Iris pigment epithelial cell (primary cell): ENCODE measurements at regions not wholly inside any gene's neighbourhood (a gene's known extent, or its start where the extent isn't known, plus 50 kb on each side); places are given as distances from the start of the nearest gene placed in this dataset.
A peak's percentile ranks its signal among the peaks of the same experiment; 100 is the strongest.
"Not testable (repeated sequence)": the region's sequence is repeated elsewhere in the genome, so short reads cannot be mapped to it uniquely, and the experiment has no call there.

Source experiments
- DNase-seq: peaks from one replicate; pipeline ENCODE4 v3.0.0-alpha.2; 2011; ENCODE audit warnings: low read depth

DNA sequence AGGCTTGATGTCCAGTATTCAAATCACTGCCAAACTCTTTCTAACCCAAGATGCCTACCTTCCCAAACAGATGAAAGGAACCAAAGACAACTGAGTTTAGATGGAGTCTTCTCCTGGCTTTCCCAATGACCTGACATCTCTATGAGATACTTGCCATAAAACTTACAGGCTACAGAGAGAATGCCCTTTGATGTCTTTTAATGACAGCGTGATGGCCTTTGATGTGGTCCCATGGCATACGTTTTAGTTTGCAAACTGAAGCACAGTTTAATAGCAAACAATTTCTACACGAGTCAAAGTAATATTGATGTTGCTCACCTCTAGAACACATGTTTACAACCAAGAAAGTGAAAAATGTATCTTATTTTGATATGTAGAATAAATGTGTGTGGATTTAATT lies 73.2 kb downstream of the ZIC4 start:
- no peak for DNase-seq

DNA sequence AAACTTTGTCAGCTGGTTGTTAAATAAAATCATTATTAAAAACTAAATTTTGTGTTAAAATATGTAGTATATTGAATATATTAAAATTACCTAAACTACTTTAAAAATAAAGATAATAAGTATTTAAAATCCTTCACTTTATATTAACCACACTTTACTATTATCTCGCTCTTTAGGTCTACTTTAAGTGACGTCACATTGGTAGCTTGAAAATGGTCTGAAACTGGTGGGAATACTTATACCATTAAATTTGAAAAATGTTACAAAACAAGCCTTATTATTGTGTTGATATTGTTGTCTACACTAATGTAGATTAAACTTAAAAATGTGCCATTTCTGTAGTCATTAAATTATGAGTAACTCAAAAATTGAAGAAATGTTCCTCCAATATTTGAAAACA lies 77.6 kb downstream of the ZIC4 start:
- no peak for DNase-seq

DNA sequence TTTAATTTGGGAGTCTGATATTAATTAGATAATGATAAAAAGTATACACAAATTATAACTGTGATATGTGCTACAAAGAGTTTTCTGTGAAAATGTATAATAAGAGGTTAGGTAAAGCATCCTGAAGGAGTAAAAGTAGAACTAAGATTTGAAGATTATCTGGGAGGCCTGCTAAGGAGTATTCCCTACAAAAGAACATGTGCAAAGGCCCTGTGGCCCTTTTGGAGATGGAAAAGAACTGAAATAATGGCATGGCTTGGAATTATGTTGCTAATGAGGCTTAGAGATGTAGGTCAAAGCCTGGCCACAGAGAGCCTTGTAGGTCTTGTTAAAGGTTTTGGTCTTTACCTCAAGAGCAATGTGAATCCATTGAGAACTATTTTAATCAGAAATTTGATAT lies 82.0 kb downstream of the ZIC4 start:
- no peak for DNase-seq

DNA sequence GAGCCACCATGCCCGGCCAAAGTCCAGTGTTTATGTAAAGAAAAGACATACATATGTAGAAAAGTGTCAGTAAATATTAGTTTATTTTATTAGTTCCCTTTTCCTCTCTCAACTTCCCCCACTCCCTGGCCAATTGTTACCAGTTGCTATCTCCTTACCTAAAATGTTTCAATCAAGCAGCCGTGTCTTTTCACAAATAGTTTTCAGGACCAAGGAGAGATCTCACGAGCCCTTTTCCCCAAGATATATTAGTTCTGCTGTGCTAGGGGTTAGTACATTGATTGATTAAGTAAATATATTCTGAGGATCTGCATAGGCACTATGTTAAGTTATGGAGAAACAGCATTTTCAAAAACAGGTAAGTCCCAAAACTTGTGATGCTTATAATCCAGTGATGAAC lies 87.4 kb downstream of the ZIC4 start:
- no peak for DNase-seq

DNA sequence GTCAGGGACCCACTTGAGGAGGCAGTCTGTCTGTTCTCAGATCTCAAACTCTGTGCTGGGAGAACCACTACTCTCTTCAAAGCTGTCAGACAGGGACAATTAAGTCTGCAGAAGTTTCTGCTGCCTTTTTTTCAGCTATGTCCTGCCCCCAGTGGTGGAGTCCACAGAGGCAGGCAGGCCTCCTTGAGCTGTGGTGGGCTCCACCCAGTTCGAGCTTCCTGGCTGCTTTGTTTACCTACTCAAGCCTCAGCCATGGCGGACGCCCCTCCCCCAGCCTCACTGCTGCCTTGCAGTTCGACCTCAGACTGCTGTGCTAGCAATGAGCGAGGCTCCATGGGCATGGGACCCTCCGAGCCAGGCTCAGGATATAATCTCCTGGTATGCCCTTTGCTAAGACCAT lies 89.3 kb downstream of the ZIC4 start:
- not testable (repeated sequence) for DNase-seq

DNA sequence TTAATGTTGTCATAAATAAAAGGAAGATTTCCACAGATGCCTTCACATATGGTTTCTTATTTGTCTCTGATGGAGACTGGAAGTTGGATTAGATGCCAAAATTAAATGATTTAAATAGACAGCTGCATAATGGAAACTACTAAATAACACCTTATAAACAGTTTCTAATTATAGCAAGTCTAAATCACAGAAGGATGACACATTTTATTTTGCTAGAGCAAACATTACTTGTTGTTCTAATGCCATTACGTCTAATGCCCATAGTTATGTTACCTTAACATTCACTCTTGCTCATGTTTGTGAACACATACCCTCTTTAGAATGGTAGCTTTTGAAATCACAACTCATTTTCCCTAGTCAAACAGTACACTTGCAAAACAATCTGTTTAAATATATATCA lies 92.8 kb downstream of the ZIC4 start:
- DNase-seq, result no peak

DNA sequence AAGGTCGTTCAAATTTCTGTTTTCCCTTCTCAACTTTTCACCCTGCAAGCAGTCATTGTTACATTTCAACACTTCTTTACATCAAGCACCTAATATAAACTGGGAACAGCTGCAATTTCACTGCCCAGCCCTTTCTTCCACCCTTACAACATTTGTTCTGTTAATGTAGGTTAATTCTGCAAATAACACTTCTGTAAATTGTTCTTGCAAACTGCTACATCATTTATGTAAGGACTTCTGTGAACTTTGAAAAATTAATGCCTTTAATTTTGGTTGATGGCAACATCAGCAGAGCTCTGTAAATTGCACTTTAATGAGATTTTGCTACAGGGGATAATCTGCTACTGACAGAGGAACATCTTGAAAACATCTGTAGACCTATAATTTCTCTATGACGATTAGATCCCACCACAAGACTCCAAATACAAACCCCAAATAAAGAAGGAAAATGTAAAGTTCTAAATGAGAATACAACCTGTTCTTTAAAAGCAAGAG lies 93.5 kb downstream of the ZIC4 start:
- DNase-seq, result no peak

DNA sequence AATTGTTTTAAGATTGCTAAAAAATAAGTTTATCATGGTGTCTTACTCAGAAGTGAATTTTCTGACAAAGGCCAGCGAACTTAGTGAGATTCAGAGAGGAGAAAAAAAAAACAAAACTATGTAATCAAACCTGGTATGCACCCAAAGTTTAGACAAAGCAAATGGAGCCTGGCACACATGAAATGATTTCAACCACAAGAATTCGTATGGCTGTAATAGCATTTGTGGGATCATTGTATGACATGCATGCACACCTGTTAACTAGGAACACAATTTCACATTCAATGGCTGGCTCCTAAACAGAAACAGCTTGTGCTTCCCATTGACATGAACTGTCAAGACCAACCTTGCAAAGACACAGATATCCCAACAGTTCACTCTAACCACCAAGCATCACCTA lies 94.6 kb downstream of the ZIC4 start:
- DNase-seq, result no peak

DNA sequence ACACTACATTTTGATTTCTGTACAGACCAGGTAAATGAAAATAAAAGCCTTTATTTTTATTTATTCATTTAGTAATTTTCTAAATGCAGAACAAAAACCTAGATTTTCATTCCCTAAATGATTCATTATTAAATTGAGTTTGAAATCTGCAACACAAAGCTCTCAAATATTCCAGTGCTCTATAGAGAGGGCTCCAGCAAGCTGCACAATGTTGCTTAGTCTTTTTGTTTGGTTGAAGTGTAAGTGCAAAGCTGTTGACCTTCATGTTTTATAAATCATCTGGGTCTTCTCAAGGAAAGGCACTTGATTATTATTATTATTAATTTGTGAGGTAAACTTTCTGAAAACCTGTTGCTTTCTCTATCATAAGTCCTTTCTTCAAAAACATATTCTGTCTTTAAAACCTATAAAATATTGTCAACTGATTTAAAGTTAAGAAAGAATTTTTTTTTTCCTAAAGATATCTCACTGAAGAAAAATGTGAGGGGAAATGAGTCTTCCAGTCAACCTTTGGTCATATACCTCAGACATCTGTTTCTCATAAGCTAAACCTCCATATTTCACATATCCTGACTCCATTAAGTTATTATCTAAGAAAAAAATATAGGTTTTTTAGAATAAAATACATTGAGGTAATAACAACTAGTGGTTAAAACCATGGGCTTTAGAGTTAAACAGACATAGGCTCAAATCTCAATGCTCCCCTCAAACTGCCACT lies 100.7 kb downstream of the ZIC4 start:
- peak; percentile 70 for DNase-seq

DNA sequence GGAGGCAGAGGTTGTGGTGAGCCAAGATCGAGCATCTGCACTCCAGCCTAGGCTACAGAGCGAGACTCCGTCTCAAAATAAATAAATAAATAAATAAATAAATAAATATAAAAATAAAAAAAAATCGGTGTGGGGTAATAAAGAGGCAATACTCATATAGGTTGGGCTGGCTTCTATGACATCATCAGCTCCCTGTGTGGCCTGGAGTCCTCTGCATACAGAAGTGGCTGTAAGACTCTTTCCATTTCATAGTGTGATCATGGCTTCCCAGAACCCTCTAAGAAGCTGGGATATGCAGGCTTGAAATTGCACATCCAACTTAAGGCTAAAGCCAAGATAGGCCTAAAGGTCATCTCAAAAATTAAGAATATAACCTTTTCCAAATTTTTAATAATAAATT lies 101.6 kb downstream of the ZIC4 start:
- peak; percentile 28 for DNase-seq

DNA sequence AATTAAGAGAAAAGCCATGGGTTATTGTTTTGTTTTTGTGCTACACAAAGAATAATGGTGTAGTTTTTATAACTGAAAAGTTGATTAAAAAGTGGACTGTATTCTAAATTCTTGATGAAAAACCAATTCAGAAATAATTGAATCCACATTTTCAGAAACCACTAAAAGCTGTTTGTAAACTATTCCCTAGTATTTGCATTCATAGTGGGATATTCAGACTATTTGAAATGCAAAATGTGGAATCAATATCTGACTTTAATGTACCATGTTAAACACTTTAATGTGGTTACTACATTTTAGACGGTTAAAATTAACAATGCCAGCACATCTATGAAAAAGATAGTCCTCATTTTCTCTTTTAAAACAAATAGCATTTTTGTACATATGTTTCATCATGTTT lies 104.6 kb downstream of the ZIC4 start:
- no peak for DNase-seq

DNA sequence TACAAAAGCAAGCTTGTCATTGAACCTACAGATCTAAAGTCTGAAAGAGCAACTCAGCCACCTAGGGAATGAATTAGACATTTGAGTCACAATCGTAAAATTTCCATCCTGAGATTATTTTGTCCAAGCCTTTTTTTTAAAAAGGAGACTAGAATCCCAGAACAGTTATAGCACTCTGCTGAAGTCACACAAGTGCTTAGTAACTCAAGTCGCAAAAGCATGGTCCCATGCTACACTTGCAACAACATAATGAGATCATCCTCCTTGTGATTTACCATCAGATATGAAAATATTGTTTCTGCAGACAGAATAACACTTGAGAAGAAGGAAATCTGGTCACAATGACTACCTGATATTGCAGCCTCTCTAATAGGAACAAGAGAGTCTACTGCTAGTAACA lies 106.7 kb downstream of the ZIC4 start:
- peak; percentile 43 for DNase-seq

DNA sequence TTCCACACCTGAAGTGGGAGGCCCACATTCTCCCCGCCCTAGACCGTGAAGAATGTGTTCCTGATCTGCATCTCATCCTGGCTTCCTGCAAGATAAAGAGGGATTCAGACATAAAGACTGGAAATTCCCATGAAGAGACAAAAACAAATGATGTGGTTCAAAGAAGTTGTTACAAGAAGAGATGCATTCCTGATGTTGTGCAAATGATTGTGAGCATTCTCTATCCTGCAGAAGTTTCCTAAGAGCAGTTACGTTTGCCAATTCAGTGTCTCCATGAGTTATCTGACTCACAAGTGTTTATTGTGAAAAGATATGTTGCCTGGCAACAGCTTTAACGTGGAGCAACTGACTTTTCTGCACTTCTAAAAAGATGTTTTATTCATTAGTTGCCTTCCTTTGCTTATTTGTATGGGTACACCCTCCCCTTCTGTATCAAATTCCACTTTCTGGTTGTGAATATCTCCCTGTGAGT lies 107.8 kb downstream of the ZIC4 start:
- DNase-seq, result peak; percentile 99

DNA sequence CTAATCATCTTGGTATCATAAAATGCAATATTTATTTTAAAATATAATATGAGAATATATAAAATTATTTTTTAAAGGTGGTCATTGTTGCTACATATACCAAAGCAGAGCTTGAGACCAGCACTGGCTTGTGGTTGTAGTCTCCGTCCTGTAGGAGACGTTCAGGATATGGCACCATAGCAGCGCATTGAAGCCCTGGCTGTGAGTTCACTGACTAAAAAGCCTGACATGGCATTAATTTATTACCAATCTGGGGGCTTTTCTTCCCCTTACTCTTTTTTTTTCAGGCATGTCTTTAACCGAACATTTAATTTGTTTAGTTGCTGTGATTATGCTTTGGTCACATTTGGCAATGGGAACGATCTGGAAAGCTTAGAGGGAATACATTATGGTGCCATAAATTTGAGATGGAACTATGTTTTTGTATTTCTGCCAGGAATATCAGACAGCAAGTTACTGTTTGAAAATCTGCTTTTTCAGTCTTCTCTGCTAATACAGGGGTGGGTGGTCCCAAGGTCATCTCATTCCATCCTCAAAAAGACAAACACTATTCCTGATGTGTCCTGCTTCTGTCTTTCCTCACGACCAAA lies 108.5 kb downstream of the ZIC4 start:
- DNase-seq, result no peak

DNA sequence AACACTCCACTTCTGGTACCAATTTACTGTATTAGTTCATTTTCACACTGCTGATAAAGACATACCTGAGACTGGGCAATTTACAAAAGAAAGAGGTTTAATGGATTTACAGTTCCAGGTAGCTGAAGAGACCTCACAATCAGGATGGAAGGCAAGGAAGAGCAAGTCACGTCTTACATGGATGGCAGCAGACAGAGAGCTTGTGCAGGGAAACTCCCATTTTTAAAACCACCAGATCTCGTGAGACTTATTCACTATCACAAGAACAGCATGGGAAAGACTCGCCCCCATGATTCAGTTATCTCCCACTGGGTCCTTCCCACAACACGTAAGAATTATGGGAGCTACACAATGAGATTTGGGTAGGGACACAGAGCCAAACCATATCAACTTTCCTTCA lies 119.0 kb downstream of the ZIC4 start:
- DNase-seq, result not testable (repeated sequence)

DNA sequence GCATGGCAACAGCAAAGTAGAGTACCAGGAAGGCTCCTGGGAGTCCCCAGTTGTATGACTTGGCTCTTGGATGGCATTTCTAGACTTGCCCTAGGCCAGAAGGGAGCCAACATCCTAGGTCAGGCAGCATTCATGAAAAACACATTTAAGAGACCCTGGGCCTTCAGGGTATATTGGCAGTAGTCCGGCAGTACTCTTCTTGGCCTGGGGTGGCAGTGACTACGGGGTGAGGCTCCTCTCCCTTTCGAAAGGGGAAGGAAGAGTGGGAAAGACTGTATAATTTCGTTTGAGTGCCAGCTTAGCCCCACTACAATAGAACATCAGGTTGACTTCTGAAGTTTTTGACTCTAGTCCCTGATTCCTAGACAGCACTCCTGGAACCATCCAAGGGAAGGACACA lies 136.4 kb downstream of the ZIC4 start:
- no peak for DNase-seq

DNA sequence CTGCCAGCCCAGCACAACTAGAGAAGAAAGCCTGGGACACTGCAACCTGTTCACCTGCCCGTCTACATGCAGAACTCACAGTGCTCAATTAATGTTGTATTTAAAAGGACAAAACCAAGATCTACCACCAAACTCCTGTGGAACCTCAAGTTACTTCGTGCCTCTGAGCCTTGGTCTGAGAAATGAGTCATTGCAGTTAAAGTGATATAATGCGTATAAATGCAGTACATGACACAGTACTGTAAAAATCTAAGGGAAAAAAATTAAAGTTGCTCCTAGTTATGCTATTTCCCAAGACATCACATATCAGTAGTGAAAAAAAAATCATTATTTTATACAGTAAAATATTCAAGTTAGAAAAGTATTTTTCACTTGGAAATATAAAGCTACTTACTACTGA lies 138.9 kb downstream of the ZIC4 start:
- peak; percentile 7 for DNase-seq

DNA sequence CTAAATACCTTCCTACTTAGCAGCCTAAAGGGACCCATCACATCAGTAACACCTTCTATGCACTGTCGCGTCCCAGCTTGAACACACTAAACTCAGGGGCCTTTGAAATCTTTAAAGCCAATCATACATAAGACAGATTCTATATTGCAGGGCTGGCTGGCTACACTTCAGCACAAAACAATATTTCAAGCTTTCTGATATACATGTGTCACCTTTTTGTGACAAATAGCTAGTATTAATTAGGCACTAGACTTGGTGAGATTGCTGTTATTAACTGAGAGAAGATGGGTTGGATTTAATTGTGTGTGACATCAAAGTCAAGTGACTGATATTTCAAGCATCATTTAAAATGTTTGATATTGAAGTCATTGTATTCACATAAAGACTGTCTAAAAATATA lies 148.4 kb downstream of the ZIC4 start:
- DNase-seq, result no peak

DNA sequence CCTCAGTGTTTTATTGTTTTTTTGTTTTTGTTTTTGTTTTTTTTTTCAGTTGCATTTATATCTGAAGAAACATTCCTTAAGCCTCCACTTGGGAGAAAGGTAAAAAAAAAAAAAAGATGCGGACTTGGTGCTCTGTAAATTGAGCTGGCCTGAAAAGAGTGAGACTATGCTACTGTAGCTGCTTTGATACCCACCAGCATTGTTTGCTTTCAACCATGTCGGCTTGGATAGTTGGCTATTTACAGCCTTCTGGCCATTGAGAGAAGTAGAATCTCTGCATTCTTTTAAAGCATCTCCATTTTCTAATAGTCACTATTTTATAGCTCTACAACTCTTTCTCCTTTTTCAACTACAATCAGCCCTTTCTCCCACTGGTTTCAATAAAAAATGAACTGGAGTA lies 149.6 kb downstream of the ZIC4 start:
- DNase-seq, result no peak

DNA sequence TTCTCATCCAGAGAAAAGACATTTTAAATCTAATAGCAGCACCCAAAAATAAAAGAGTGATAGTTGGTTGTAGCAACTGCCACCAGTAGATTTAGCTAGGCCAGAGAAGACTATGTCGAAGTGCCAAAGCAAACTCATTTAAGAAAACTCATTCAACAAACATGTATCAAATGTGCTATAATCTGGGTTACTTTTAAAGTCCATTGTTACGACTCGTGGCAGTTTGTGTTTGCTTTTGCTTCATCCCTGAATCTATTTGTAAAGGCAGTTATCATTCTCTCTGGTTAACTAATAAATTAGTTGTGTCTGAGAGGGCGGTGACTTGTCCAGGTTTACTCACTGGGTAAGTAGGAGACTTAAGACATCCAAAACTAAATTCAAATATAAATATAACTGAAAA lies 159.4 kb downstream of the ZIC4 start:
- DNase-seq, result no peak

DNA sequence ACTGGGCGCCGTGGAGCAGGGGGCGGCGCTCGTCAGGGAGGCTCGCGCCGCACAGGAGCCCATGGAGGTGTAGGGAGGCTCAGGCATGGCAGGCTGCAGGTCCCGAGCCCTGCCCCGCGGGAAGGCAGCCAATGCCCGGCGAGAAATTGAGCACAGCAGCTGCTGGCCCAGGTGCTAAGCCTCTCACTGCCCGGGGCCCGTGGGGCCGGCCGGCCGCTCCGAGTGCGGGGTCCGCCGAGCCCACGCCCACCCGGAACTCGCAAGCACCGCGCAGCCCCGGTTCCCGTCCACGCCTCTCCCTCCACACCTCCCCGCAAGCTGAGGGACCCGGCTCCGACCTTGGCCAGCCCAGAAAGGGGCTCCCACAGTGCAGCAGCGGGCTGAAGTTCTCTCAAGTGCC lies 160.7 kb downstream of the ZIC4 start:
- DNase-seq, result not testable (repeated sequence)

DNA sequence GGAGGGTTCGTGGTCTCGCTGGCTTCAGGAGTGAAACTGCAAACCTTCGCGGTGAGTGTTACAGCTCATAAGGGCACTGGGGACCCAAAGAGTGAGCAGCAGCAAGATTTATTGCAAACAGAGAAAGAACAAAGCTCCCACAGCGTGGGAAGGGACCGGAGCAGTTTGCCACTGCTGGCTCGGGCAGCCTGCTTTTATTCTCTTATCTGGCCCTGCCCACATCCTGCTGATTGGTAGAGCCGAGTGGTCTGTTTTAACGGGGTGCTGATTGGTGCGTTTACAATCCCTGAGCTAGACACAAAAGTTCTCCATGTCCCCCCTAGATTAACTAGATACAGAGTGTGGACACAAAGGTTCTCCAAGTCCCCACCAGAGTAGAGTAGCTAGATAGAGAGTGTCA lies 161.3 kb downstream of the ZIC4 start:
- not testable (repeated sequence) for DNase-seq

DNA sequence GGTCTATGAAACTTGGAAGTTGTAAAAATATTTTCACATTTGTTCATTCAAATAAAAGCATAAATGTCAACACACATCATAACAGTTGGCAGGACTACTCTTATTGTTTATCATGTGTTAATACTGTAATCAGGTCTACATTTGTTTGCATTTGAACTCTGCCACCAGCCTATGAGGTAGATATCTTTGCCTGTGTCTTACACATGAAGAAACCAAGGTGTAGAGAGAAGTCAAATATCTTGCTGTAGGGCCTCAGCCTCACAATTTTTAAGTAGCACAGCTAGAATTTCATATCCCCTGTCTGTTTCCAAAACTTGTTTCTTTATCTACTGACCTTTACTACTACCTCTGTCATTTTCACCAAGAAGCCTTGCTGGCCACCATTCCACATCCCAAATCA lies 161.9 kb downstream of the ZIC4 start:
- no peak for DNase-seq

DNA sequence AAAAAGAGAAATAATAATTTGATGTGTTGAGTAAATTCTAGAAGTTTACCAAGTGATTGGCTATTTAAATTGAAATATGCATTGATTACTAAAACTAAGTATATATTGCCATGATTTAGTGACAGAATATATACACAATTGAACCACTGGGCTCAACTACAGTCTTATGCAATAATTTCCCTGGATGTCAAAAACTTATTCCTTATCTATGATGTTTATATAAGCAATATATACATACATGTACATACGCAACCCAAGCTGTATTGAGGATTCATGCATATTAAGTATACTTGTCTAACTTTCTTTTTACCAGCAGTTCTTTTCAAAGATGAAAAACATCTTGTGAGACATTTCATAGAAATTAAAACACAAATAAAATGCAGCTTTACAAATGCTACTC lies 165.8 kb downstream of the ZIC4 start:
- no peak for DNase-seq
